Stimulated activated CD4-positive, alpha-beta T cell treated with anti-CD3 and anti-CD28 coated beads, Interleukin-4, amount 100 ng/mL, for 48 hours (primary cell): ENCODE measurements at regions not wholly inside any gene's neighbourhood (a gene's known extent, or its start where the extent isn't known, plus 50 kb on each side); places are given as distances from the start of the nearest gene placed in this dataset.

Experiments
- DNase-seq, 2 donors: peaks; one replicate each; pipeline ENCODE4 v3.0.0-alpha.2; 2020; ENCODE audit warnings: low read depth in 2 of 2

DNA sequence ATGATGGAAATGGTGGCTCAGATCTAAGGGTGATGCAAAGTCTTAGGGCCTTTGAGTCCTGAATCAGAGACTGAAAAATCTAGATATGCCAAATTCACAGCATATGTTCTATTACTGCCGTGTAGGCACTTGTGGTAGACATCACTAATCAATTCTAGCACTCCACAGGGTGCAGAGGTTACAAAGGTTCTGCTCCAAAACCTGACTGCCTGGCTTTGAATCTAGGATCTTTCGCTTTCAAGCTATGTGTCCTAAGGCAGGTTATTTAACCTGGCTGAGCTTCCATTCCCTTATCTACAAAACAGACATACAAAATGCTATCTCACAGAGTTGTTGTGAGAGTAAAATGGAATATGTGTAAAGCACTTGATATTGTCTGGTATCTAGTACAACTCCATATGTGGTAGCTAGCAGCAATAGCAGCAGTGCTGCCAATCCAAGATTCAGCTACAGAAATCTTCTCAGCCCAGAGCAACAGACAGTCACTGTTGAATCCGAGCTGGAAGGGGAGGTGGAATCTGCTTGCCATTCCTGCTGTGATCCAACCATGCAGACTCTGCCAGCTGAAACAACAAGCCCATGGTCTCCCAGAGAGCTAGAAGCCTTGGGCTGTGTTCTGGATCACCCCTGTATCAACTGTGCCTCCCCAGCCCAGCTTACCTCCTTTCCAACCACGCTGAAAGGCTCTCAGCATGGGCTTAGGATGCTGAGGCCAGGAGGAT, 206.9 kb downstream of the TFAP2C start:
- no peak for DNase-seq

GRCh38 chr20:56839222-56839621, 210.1 kb downstream of the TFAP2C start:
- no peak for DNase-seq

GRCh38 chr20:56839786-56840185, 210.7 kb downstream of the TFAP2C start:
- DNase-seq: no peak

- DNase-seq: no peak
Measured at GRCh38 chr20:56840716-56841261, 211.7 kb downstream of the TFAP2C start.

GRCh38 chr20:56841346-56841908, 212.3 kb downstream of the TFAP2C start:
- DNase-seq: no peak

- DNase-seq: no peak
Measured at GRCh38 chr20:56842056-56842455, 212.9 kb downstream of the TFAP2C start.

DNA sequence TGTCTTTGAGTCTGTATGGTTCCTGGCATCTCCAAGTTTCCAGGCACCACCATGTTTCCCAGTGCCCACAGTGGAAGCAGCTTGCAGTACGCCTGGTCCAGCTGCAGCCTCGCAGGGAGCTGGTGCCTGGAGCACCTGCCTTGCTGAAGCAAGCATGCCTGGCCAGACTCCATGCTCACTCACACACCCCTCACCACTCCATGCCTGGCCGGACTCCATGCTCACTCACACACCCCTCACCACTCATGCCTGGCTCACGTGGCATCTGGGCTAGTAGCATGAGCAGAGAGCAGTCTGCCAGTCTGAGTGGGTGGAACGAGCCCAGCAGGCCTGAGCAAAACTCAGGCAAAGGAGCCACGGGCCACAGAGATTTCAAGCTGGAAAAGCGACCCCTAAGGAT, 214.3 kb downstream of the TFAP2C start:
- DNase-seq: no peak

GRCh38 chr20:56843817-56844216, 214.7 kb downstream of the TFAP2C start:
- no peak for DNase-seq

GRCh38 chr20:56845546-56846086, 216.5 kb downstream of the TFAP2C start:
- DNase-seq: no peak

DNA sequence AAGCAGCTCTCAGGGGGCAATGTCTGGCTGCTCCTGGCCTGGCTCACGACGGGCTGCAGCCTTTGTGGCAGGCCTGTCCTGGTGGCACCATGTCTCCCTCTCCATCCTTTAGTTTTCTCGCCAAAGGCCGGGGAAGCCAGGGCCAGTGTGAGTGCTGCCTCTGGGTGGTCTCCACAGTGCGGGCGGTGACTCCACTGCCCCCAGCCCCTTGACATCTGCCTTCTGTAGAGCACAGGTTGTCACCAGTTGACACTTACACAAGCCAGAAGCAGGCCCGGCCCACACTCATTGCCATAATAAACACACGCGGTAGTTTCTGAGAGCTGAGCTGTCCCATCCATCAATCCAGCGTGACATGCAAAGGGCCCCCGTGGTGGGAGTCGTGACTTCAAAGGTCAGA, 219.5 kb downstream of the TFAP2C start:
- DNase-seq: no peak

DNA sequence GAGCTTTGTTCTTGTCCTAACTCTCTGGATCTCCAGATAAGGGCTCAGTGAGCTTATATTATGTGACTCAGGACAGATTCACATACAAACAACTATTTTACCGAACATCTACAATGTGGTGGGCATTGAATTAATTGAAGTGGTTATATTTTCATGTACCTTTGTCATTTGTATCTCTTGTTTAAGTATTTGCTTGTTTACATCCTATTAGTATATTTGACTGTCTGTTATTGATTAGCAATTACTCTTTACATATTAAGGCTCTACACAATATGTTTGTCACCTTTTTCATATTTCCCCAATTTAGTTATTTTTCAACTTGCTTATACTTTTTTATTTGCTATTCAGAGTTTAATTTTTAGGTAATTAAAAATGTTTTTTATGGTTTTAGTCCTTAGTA, 222.4 kb downstream of the TFAP2C start:
- DNase-seq: no peak

GRCh38 chr20:56855708-56856107, 226.6 kb downstream of the TFAP2C start:
- DNase-seq: no peak

- DNase-seq: no peak
Measured at GRCh38 chr20:56857950-56858349, 228.8 kb downstream of the TFAP2C start.

- no peak for DNase-seq
Measured at GRCh38 chr20:56859039-56859800, 230.1 kb downstream of the TFAP2C start.

- DNase-seq: no peak
Measured at GRCh38 chr20:56859801-56860261, 230.7 kb downstream of the TFAP2C start.

- no peak for DNase-seq
Measured at GRCh38 chr20:56860413-56860812, 231.3 kb downstream of the TFAP2C start.

GRCh38 chr20:56861590-56861989, 232.5 kb downstream of the TFAP2C start:
- DNase-seq: no peak

GRCh38 chr20:56865055-56865454, 235.9 kb downstream of the TFAP2C start:
- DNase-seq: no peak

- DNase-seq: no peak
Measured at GRCh38 chr20:56867128-56867527, 238.0 kb downstream of the TFAP2C start.

DNA sequence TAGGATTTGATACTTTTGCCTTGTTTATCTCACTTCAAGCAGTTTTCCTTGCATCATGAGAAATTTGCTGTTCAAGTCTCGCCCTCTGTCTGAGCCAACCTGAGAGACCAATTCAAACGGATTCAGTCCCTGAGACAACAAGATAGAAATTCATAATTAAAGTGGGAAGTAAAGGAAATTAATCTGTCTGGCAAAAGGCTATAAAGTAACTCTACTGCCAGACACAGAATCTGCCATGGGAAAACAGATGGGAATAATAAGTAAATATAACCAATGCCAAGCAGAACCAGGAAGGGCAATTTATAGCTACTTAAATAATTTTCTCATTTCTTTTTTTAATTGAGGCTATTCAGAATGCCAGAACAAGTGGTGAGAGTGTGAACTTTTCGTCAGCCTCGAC, 239.6 kb downstream of the TFAP2C start:
- no peak for DNase-seq

DNA sequence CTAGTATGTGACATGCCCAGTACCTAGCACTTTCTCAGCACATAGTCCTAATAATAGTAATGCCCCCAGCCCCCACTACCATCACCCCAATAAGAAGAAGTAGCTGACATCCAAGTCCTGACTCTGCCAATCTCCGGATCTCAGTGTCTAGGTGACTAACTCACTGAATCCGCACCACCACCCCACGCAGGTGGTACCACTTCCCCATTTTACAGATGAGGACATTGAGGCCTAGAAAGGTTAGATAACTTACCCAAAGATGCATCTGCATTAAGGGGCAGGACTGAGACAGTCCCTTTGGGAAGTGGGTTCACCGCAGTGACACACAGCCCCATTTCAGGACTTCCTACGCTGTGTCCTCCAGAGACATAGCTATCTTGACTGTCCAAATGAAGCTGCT, 241.2 kb downstream of the TFAP2C start:
- no peak for DNase-seq

DNA sequence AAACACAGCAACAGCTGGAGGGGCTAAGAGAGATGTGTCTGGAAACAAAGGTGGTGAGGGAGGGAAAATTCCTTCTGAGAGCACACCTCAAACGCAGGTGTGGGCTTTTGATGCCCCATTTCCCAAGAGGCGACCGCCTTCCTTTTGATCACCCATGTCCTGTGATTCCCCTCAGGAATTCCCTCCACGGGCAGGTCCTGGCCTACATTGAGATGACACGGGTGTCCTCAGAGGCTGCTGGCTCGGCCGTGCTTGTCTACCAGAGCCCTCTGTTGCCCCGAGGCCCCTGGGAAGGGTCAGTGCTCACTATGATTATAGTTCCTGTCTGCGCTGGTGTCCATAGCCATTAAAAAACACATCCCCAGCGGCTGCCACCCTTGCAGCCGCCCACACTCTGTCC, 242.6 kb downstream of the TFAP2C start:
- DNase-seq: no peak
